Activated CD4-positive, alpha-beta T cell treated with anti-CD3 and anti-CD28 coated beads, Interleukin-2, amount 50 U/mL, for 48 hours (primary cell): ENCODE measurements at regions not wholly inside any gene's neighbourhood (a gene's known extent, or its start where the extent isn't known, plus 50 kb on each side); places are given as distances from the start of the nearest gene placed in this dataset.
"Not testable (repeated sequence)": the region's sequence is repeated elsewhere in the genome, so short reads cannot be mapped to it uniquely, and the experiment has no call there.

Experiments used
- DNase-seq, 2 experiments: peaks; one replicate each; pipeline ENCODE4 v3.0.0-alpha.2; 2020

GRCh38 chr5:21024966-21025365 lies 1037.0 kb upstream of the CDH18 start:
- DNase-seq: no peak

- no peak for DNase-seq
These were observed 1025.2 kb upstream of the CDH18 start for GRCh38 chr5:21013237-21013636.

DNA sequence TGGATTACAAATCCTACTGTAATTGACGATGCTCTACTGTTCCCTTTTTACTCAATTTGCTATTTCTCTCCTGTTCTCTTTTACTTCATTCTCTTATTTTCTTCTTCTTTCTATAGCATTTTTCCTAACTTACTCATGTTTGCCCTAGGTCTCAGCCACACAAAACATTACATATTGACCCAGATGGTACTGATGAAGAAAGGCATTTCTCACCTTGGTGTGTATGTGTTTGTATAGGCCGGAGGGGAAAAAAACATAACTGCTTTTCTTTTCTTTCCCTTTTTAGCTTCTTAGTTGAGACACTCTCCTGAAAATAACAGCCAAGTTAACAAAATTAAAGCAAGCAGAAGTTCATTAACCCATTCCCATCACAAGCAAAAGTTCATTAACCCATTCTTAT lies 1019.8 kb upstream of the CDH18 start:
- DNase-seq: no peak

DNA sequence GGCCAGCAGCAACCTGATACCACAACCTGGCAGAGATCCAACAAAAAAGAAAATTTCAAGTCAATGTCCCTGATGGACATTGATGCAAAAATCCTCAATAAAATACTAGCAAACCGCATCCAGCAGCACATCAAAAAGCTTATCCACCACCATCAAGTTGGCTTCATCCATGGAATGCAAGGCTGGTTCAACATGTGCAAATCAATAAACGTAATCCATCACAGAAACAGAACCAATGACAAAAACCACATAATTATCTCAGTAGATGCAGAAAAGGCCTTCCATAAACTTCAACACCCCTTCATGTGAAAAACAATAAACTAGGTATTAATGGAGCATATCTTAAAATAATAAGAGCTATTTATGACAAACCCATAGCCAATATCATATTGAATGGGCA lies 1000.9 kb upstream of the CDH18 start:
- not testable (repeated sequence) for DNase-seq

DNA sequence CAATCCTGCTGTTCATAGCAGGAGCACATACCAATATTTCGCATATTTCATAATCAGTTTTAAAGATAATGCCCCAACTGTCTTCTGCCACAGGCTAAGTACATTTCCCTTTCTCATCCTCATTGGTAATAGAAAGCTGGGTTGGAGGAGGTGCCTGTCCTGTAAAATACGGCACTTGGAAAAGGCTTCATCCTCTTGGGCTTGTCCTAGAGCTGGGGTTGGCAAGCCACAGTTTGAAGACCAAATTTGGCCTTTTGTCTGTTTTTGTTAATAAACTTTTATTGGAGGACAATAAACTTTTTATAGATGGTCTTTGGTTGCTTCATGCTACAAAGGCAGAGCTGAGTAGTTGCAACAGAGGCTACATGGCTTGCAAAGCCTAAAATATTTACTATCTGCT lies 997.8 kb upstream of the CDH18 start:
- DNase-seq: no peak

GRCh38 chr5:20974426-20974825 lies 986.4 kb upstream of the CDH18 start:
- no peak for DNase-seq

GRCh38 chr5:20972419-20972925 lies 984.5 kb upstream of the CDH18 start:
- DNase-seq: no peak

- no peak for DNase-seq
These were observed 971.3 kb upstream of the CDH18 start for GRCh38 chr5:20959347-20959746.

DNA sequence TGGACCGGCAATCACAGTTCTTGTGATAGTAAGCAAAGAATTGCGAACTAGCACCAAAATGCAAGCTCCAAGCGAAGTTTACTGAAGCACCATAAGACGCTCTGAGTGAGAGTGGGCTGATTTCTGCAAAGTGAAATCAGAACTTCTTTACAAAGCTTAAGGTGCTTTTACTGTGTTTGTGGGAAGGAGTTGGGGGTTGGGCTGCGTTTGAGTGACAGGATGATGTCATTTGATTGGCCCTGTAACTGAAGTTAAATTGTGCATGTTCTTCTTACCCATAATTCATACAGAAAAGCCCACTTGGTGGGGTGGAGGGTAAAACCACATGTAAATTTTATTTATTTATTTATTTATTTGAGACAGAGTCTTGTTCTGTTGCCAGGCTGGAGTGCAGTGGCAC lies 970.6 kb upstream of the CDH18 start:
- no peak for DNase-seq

- no peak for DNase-seq
These were observed 968.1 kb upstream of the CDH18 start for GRCh38 chr5:20956134-20956533.

GRCh38 chr5:20949636-20950035 lies 961.6 kb upstream of the CDH18 start:
- DNase-seq: no peak

DNA sequence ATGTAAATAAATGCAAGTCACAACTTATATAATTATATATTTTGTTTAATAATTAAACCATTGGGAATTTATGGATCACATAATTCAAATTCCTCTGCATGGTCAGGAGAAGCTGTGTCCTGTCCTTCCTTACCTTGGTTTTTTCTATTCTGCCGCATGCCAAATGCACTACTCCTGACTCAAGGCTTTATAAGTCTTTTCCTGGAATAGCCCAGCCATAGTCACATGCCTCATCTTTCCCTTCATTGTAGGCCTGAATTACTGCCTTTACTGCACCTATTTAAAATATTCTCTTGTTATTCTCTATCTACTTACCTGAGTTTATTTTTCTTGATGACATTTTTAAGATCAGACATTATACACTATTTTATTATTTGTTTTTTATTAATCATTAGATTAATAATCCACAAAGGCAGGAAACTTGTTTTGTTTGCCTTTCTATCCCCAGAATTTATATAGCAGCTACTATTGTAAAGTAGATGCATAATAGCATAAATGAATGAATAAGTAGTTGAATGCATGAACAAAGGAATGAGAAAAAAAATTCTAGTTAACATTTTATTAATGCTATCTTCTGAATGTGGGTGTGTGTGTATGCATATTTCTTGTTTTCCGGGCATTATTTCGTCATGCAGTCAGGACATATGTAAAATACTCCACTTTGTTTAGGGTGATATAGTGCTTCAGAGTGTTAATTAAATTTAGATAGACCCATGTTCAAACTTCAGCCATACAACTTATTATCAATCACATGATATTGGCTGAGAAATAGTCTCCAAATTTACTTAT lies 955.4 kb upstream of the CDH18 start:
- DNase-seq: not testable (repeated sequence)

GRCh38 chr5:20942603-20943002 lies 954.6 kb upstream of the CDH18 start:
- not testable (repeated sequence) for DNase-seq

DNA sequence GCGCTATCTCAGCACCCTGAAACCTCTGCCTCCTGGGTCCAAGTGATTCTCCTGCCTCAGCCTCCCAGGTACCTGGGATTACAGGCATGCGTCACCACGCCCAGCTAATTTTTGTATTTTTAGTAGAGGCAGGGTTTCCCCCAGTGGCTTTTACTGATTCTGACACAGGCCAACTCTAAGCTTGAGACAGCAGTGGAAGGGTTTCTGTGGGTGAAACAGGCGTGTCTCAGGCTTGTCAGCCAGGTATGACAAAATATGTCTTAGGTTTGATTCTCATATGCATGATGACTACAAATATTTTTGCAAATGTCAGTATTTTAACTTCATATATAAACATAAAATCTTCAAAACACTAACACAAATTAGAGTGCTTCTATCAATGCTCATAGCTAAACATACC lies 952.8 kb upstream of the CDH18 start:
- DNase-seq: not testable (repeated sequence)

- DNase-seq: not testable (repeated sequence)
These were observed 902.9 kb upstream of the CDH18 start for GRCh38 chr5:20890936-20891335.

GRCh38 chr5:20875726-20876125 lies 887.7 kb upstream of the CDH18 start:
- DNase-seq: not testable (repeated sequence)

- not testable (repeated sequence) for DNase-seq
These were observed 877.9 kb upstream of the CDH18 start for GRCh38 chr5:20865892-20866291.

DNA sequence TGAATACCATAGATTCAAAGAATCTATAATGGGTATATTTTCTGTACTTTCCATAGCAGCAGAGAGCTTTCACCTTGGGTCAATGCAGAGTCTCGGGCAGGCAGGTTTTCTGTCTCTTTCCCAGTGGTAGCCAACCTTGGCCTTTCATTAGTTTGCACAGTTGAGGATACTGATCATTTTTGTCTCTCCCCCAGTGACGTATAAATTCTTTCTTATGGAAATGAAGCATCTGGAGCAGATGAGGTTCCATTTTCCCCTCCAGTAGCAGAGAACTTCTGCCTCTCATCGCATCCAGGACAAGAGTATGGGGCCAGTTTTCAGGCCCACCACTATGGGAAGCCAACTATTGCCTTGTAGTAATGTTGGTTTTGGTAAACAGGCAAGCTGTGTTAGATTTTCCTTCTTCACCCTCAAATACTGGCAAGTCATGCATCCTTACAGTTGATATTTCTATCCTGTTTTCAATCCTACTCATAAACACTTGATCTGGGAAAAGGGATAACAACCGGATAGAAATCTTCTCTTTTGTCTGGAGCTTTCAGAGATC lies 845.2 kb upstream of the CDH18 start:
- no peak for DNase-seq

DNA sequence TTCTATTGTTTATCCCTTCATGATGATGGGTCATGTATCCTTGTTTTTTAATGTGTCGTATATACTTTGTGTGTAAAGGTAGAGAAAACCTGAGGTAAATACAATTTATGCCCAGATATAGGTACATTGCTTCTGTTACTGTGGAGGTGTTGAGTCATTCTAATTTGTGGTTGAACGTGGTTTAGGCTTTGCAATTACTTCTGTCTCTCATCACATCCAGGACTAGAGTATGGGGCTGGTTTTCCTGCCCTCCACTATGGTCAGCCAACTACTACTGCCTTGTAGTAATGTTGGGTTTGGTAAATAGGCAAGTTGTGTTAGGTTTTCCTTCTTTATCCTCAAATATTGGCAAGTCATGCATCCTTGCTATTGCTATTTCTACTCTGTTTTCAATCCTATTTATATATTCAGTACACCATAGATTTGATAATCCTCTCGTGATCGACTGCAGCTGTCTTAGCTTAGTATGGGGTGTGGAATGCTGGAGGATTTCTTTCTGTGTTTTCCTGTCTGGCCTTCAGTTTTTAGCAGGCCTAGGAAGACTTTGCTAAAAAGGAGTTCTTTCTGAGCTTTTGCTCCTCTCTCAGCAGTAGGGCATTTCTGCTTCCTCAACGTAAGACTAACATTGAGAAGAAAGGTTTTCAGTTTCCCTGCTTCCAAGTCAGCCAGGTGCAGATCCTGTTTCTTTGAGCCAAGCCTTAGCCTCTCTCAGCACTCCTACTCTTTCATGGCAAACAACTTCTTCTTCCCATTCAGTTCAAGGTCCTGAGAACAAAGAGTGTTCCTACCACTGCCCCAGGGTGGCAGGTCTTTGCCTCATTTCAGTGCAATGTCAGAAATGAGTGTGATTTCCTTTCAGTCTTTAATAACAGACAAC lies 844.4 kb upstream of the CDH18 start:
- DNase-seq: no peak

- DNase-seq: not testable (repeated sequence)
These were observed 838.0 kb upstream of the CDH18 start for GRCh38 chr5:20825951-20826350.

GRCh38 chr5:20797216-20797615 lies 809.2 kb upstream of the CDH18 start:
- not testable (repeated sequence) for DNase-seq

DNA sequence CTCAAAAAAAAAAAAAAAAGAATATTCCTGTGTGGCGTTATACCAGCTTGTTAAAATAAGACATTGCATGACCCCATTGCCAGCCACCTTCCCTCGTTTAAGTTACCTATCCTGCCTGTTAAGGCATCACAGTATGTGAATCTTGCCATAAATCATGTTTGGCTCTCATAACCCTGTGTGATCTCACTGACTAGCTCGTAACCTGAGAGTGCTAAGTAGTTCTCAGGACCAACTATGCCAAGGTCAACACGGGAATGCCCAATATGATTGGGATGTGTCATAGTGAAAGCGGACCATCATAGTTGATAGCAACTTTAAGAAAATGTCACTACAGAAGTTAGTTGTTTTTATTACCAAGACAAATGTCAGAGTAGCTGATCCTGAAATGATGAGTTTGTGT lies 796.8 kb upstream of the CDH18 start:
- DNase-seq: not testable (repeated sequence)

- not testable (repeated sequence) for DNase-seq
These were observed 795.5 kb upstream of the CDH18 start for GRCh38 chr5:20783484-20783883.
